ENCODE measurements at regions not wholly inside any gene's neighbourhood (a gene's known extent, or its start where the extent isn't known, plus 50 kb on each side); places are given as distances from the start of the nearest gene placed in this dataset.
"Not testable (repeated sequence)": the region's sequence is repeated elsewhere in the genome, so short reads cannot be mapped to it uniquely, and the experiment has no call there.

DNA sequence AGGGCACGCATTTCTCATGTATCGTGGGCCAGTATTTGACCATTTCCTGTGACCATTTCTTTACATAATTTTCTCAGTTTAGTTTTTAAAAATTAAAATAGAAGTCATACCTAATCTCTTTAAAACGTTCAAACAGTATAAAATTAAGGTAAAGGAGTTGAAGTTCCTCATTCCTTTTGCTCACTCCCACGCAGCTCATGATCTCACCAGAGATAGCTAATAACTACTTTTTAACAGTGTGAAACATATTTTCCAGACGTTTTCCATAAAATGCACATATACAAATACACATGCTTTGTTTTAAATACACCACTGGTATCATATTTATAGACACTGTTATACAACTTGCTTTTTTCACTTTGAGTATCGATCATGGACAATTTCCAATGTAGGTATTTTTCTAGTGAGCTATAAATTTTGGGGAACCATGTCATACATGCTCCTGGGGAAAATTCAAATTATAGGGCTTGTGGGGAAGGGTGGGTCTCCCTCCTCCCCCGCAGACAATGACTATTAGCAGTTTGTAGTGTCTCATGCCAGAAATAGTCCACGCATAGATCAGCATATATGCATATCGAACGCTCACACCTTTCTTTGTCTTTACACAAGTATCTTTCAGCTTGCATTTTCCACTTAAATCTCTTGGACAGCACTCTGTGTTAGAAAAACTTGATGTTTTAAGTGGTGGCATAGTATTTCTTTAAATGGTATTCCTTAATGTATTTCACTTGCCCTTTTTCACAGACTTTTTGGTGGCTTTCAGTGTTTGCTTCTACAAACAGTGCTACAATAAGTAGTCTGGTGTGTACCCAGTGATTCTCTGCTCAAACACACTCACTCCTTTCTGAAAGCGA, 145.5 kb upstream of the ZNF217 start:
- no peak for DNase-seq

DNA sequence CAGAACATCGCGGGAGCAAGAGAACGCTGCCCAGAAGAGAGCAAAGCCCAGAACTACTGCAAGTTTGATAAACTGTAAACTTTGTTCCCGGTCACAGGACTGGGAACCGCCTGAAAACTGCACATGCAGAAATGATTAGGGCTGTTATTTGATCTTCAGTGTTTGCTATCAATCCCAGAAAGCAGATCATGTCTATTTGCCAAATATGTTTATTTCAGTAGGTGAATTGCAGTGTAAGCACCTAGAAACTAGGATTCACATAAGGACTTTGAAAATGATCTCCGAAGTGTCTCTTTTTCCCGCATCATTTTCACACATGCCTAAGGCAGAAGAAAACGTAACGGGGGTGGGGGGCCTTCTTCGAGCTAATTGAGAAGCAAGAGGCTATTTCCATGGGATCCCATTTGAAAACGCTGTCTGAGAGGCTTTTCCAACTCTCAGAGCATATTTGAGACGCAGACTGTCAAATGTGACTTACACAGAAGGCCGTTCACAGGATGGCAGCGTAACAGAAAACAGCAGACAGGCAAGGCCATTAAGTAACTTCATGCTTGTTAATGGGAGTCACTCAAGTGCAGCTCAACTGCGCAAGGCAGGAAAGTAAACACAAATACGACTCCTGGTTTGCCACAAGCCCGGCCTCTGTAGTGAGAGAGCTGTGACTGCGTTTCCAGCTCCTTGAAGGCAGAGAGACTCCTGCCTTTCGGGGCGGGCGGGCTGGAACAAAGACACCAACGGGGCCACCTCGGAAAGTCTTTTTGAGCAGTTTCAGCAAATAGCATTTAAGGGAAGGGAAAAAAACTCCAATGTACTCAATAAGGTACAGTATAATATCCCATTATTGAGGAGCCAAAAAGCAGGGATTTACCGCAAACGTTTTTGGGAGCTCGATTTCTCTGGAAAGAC, 144.7 kb upstream of the ZNF217 start:
- no peak for DNase-seq

- DNase-seq: no peak
These were observed 143.9 kb upstream of the ZNF217 start for GRCh38 chr20:53737396-53738038.

GRCh38 chr20:53736757-53737395, 143.2 kb upstream of the ZNF217 start:
- peak; percentile 23 for DNase-seq

DNA sequence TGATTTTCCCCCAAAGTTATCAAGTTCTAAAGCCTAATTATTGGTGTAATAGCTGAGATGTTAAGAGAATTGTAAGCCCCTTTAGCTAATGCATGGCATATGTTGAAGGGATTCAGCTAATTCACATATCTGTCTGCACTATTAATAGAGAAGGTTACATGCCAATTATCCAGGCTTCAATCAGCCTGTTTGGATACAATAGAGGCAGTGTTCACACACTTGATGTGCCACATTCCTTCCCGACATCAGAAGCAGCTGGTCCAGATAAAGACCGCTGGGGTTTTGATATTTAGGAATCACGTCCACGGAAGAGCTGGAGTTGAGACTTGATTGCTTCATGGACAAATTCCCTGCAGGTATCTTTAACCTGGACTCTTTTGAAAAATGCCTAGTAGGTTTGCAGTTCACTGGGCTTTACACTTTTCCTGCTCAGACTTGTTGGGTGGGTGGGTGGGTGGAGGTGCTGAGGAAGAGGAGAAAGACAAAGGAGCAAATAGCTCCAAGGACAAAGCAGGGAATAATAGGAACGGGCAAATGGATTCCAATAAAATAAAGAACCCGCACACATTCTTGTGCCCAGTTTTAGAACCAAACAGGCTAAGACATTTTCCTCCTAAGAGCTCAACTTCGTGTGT, 142.6 kb upstream of the ZNF217 start:
- DNase-seq: no peak

GRCh38 chr20:53735536-53736050, 142.0 kb upstream of the ZNF217 start:
- DNase-seq: no peak

GRCh38 chr20:53734006-53734688, 140.5 kb upstream of the ZNF217 start:
- no peak for DNase-seq

DNA sequence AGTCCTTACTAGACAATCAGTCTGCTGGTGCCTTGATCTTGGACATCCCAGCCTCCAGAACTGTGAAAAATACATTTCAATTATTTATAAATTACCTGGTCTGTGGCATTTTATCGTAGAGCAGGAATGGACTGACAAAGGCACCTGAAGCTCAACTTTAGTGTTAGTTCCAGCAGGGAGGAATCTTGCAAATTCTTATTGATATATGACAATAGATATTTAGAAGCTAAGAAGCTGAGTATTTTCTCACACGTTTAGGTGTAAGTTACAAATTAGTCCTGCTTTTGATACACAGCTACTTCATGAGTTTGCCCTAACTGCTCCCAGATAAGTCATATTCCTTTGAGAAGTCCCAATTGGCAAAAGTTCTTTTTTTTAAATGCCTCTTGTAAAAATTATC, 138.0 kb upstream of the ZNF217 start:
- DNase-seq: no peak

GRCh38 chr20:53728359-53728758, 134.7 kb upstream of the ZNF217 start:
- no peak for DNase-seq

GRCh38 chr20:53727239-53727638, 133.6 kb upstream of the ZNF217 start:
- DNase-seq: not testable (repeated sequence)

DNA sequence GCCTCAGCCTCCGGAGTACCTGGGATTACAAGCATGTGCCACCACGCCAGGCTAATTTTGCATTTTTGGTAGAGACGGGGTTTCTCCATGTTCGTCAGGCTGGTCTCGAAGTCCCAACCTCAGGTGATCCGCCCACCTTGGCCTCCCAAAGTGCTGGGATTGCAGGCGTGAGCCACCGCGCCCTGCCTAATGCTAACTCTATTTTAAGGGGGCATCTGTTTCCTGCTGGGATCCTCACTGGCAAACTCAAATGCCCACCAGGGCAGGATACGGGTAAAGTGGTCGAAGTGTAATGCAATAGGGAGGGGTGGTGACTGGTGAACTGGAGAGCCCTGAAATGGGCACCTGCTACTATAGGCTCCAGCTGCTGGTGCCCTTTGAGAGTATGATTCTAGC, 131.9 kb upstream of the ZNF217 start:
- DNase-seq: no peak

DNA sequence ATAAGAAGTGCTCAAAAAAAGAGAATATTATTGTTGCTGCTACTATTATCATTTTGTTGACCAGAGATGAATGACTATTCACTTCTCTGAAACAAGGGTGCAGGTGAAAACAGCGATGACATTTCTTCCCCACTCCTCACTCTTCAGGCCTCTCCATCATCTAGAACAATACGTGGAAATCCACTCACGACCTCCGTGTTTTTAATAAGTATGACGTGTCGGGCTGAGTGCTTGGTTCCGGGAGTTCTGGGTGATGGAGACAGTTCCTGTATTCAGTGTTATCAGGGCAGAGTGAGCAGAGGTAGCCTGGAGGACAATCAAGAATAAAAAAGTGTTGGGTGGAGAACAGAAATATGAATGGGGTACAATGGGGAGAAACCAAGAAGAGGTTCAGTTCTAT, 130.0 kb upstream of the ZNF217 start:
- no peak for DNase-seq

- DNase-seq: no peak
These were observed 129.4 kb upstream of the ZNF217 start for GRCh38 chr20:53723045-53723444.

- DNase-seq: no peak
These were observed 128.9 kb upstream of the ZNF217 start for GRCh38 chr20:53722515-53723036.

- DNase-seq: not testable (repeated sequence)
These were observed 127.9 kb upstream of the ZNF217 start for GRCh38 chr20:53721445-53721963.

DNA sequence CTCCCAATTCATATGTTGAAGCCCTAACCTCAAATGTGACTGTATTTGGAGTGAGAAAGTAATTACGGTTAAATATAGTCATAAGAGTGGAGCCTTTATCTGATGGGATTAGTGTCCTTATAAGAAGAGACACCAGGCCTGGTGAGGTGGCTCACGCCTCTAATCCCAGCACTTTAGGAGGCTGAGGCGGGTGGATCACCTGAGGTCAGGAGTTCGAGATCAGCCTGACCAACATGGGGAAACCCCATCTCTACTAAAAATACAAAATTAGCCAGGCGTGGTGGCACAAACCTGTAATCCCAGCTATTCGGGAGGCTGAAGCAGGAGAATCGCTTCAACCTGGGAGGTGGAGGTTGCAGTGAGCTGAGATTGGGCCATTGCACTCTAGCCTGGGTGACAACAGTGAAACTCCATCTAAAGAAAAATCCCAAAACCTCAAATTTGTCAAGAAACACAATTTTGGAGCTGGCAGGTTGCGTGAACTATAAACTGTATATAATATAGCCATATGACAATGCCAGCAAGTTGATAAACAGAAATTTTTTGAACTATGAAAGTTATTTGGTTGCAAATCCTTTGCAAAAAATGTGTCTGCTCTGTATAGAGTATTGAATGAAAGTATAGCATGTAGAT, 125.6 kb upstream of the ZNF217 start:
- not testable (repeated sequence) for DNase-seq

GRCh38 chr20:53718142-53719021, 124.7 kb upstream of the ZNF217 start:
- DNase-seq: no peak

DNA sequence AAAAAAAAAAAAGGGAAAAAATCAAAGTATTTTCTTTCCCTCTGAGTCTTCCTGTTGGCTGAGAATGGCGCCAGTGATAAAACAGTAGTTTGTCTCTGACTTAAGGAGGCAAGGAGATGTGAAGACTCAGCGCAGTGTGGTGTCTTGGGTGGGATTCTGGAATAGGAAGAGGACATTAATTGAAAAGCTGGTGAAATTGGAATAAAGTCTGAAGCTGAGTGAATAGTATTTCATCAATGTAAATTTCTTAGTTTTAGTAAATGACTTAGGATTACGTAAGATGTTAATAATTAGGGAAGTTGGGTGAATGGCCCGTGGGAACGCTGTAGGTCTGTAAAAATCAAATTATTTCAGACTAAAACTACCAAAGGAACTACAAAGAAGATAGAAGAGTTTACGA, 122.8 kb upstream of the ZNF217 start:
- no peak for DNase-seq

GRCh38 chr20:53714524-53714923, 120.9 kb upstream of the ZNF217 start:
- DNase-seq: no peak
